ENCODE measurements at regions not wholly inside any gene's neighbourhood (a gene's known extent, or its start where the extent isn't known, plus 50 kb on each side); places are given as distances from the start of the nearest gene placed in this dataset.

GRCh38 chr1:60151311-60151710 lies 77.7 kb upstream of the C1orf87 start:
- Histone ChIP-seq H4K8ac (ENCODE audit: extremely low read depth, insufficient read depth, low read length) (no peak overlapping the region), H3K79me1 (ENCODE audit: low read depth, low read length) (no peaks in the 10 kb centered on the region), H3K36me3 (ENCODE audit: control insufficient read depth in 2 of 4, insufficient read depth in 4 of 4, low read length in 3 of 4) (no peaks in the 10 kb centered on the region), H2AK5ac (ENCODE audit: low read depth, low read length) (no peak overlapping the region), H4K20me1 (replicated peaks in 1 of 2; ENCODE audit: control insufficient read depth in 1 of 2, insufficient read depth in 2 of 2, low read length in 2 of 2) (no peaks in the 10 kb centered on the region), H4K91ac (replicated peaks; ENCODE audit: insufficient read length, low read length) (no peak overlapping the region), H2BK20ac (ENCODE audit: low read length) (no peak overlapping the region), H3K14ac (ENCODE audit: insufficient read length) (no peak overlapping the region), H3K4ac (replicated peaks; ENCODE audit: insufficient read length, low read depth, low read length) (no peak overlapping the region), H2AFZ (ENCODE audit: low read length) (no peak overlapping the region), H2BK120ac (replicated peaks; ENCODE audit: low read depth, low read length) (no peak overlapping the region), H3K4me2 (ENCODE audit: insufficient read depth in 1 of 2, low read depth in 2 of 2, low read length in 2 of 2) (no peak overlapping the region), H4K5ac (ENCODE audit: insufficient read length, low read depth, low read length) (no peak overlapping the region), H3K56ac (replicated peaks; ENCODE audit: insufficient read length, low read depth, low read length) (no peak overlapping the region), H3K18ac (ENCODE audit: extremely low read depth, low read length) (no peak overlapping the region), H2BK5ac (ENCODE audit: low read depth, low read length) (no peak overlapping the region), H3K23me2 (ENCODE audit: low read depth, low read length) (no peaks in the 10 kb centered on the region), H3K27me3 (replicated peaks in 1 of 4; ENCODE audit: control insufficient read depth in 3 of 4, extremely low read depth in 1 of 4, insufficient read depth in 3 of 4, low read length in 3 of 4) (no peaks in the 10 kb centered on the region), H3K27ac (ENCODE audit: low read depth, low read length) (no peak overlapping the region), H3K9me3 (ENCODE audit: insufficient read depth in 2 of 2, low read depth in 1 of 2, low read length in 1 of 2) (no peaks in the 10 kb centered on the region), H3K4me3 (ENCODE audit: extremely low read depth in 1 of 4, insufficient read depth in 2 of 4, low read depth in 3 of 4, low read length in 4 of 4) (no peak overlapping the region), H3K4me1 (replicated peaks in 1 of 4; ENCODE audit: control insufficient read depth in 3 of 4, insufficient read depth in 4 of 4, low read length in 3 of 4) (no peaks in the 10 kb centered on the region), H3K23ac (ENCODE audit: insufficient read length) (no peak overlapping the region), H2BK15ac (ENCODE audit: low read length) (no peak overlapping the region), H3K9ac (replicated peaks in 1 of 4; ENCODE audit: extremely low read depth in 1 of 4, low read depth in 3 of 4, low read length in 3 of 4) (no peak overlapping the region), H3K79me2 (ENCODE audit: control insufficient read depth in 1 of 2, insufficient read depth in 2 of 2, low read length in 2 of 2) (no peaks in the 10 kb centered on the region), H2BK12ac (ENCODE audit: low read depth, low read length) (no peak overlapping the region)
- DNase-seq (ENCODE audit: low read depth in 1 of 2, low spot score in 2 of 2) (no peak), FAIRE-seq (no peak)
- WGBS, 2 experiments (ENCODE audit: extremely low coverage in 1 of 2, insufficient coverage in 1 of 2, insufficient read length in 1 of 2, insufficient replicate concordance in 2 of 2, low coverage in 1 of 2, low lambda C conversion rate in 2 of 2, missing lambda C conversion rate in 1 of 2): 85% methylated on average over 3 of the region's 3 CpGs; no CpG with 5 or more reads in 1 of the 2 experiments
- POLR2A ChIA-PET (ENCODE audit: partially characterized antibody): no interaction called here
- CTCF ChIA-PET (ENCODE audit: partially characterized antibody): no interaction called here
- TF ChIP-seq BACH1 (IDR thresholded peaks at IDR 0.05; ENCODE audit: low read length): no peak
- TF ChIP-seq FOSL1 (IDR thresholded peaks at IDR 0.05; ENCODE audit: insufficient read depth, low read depth, low read length): no peak
- no peak for TF ChIP-seq RBBP5 (IDR thresholded peaks at IDR 0.05; ENCODE audit: borderline replicate concordance, low read depth, low read length)
- no peak for TF ChIP-seq CBX5 (IDR thresholded peaks at IDR 0.05; ENCODE audit: low read depth, low read length)
- no peak for TF ChIP-seq SAP30 (IDR thresholded peaks at IDR 0.05; ENCODE audit: insufficient read depth, insufficient replicate concordance, low read length)
- no peak for TF ChIP-seq EGR1 (IDR thresholded peaks at IDR 0.05; ENCODE audit: borderline replicate concordance, low read depth, low read length)
- TF ChIP-seq SIN3A (conservative IDR thresholded peaks at IDR 0.05 in 1 of 2, IDR thresholded peaks at IDR 0.05 in 1 of 2; ENCODE audit: low read depth in 1 of 2, low read length in 2 of 2): no peak
- TF ChIP-seq SP2 (IDR thresholded peaks at IDR 0.05; ENCODE audit: low read length): no peak
- TF ChIP-seq POLR2AphosphoS5 (IDR thresholded peaks at IDR 0.05; ENCODE audit: low read depth, low read length): no peak
- TF ChIP-seq RAD21 (IDR thresholded peaks at IDR 0.05 in 1 of 2, conservative IDR thresholded peaks at IDR 0.05 in 1 of 2; ENCODE audit: low read depth in 2 of 2, low read length in 2 of 2): no peak
- no peak for TF ChIP-seq KDM1A (IDR thresholded peaks at IDR 0.05; ENCODE audit: borderline replicate concordance, low read length)
- no peak for TF ChIP-seq MAFK (IDR thresholded peaks at IDR 0.05; ENCODE audit: low read depth, low read length)
- TF ChIP-seq NRF1 (IDR thresholded peaks at IDR 0.05; ENCODE audit: low read depth, low read length): no peak
- no peak for TF ChIP-seq CEBPB (IDR thresholded peaks at IDR 0.05; ENCODE audit: low read depth, low read length)
- TF ChIP-seq SP4 (IDR thresholded peaks at IDR 0.05; ENCODE audit: low read length): no peak
- TF ChIP-seq JUND (IDR thresholded peaks at IDR 0.05; ENCODE audit: low read length): no peak
